GM12891 (cell line): ENCODE measurements at regions not wholly inside any gene's neighbourhood (a gene's known extent, or its start where the extent isn't known, plus 50 kb on each side); places are given as distances from the start of the nearest gene placed in this dataset.

Source experiments
- POLR2AphosphoS5 ChIP-seq: IDR thresholded peaks from 2 replicates; pipeline ENCODE4 v1.6.1; 2011; ENCODE audit warnings: low read depth, low read length, control low read depth
- POU2F2 ChIP-seq: IDR thresholded peaks from 2 replicates; pipeline ENCODE4 v1.6.1; 2011; ENCODE audit warnings: low read depth, mild to moderate bottlenecking, control low read depth, low read length, moderate library complexity

DNA sequence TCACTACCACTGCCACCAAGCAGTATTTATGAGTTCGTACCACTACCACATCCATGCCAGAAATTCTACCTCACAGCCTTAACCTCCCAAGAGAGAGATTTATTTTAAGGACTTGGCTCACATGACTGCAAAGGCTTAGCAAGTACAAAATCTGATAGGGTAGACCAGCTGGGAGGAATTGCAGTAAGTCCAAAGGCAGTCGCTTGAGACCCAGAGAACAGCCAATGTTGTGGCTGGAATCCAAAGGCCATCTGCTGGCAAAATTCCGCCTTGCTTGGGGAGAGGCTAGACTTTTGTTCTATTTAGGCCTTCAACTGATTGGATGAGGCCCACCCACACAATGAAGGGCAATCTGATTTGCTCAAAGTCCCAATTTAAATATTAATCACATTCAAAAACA lies 101.4 kb upstream of the STT3B start:
- TF ChIP-seq POLR2AphosphoS5 (no peak), POU2F2 (no peak)
